GM21360 (cell line): ENCODE measurements at regions not wholly inside any gene's neighbourhood (a gene's known extent, or its start where the extent isn't known, plus 50 kb on each side); places are given as distances from the start of the nearest gene placed in this dataset.

ENCODE experiments used
- ATAC-seq: cut with Tn5 transposase; IDR thresholded peaks from one replicate; pipeline ENCODE4 v1.9.1; 2021; ENCODE audit warnings: mild to moderate bottlenecking, moderate library complexity; ENCODE audit not compliant: unreplicated experiment

DNA sequence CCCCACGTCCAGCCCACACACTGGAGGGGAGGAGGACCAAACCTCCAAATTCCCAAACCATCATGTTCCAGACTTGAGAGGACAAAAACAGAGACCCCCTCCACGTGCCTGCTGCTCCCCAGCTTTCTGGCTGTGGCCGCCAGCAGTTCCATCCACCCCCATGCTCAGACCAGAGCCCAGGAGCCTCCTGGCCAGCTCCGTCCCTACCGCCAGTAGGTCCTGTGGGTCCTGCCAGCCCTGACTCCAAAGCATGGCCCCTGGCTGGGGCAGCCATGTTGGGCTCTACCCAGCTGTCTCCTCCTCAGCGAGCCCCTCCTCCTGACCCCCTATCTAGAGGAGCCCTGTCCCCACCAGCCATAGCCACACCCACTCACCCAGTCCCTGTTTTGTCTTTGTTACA, 227.3 kb upstream of the RTL1 start:
- no peak for ATAC-seq

DNA sequence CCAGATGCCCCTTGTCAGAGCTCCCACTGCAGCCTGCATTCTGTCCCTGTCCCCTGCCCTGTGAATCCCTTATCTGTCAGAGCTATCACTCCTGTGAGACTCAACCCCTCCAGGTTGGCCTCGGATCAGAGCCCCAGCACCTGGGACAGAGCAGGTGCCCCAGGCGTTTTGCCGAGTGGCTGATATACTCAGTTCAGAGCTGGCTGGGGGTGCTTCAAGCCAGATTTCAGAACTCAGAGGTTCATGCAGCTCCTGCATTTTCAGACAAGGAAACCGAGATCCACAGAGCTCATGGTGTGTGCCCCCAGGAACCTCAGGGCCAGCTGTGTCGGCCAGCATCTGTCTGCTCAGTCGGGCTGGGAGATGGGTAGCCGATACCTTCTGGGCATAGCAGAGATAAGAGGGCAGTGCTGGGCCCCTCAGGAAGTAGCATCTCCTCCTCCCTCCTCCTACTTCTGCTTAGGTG, 228.0 kb upstream of the RTL1 start:
- no peak for ATAC-seq

- no peak for ATAC-seq
These were observed 228.6 kb upstream of the RTL1 start for GRCh38 chr14:101132051-101132571.

DNA sequence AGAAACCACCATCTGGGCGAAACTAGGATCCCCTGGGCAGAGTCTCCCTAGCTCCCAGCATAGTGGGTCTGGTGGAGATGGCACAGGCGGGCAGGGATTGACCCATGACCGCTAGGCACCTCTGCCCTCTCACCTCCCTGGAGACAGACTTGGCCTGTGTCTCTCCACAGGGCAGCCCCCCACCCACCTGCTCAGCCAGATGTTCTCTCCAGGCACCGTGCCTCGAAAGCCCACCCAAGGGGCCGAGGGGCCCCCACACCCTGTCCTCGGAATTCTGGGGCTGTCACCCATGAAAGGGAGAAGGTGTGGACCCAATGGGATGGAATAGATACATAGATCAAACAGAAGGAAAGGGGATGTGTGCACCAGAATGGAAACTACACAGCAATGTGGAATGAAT, 229.1 kb upstream of the RTL1 start:
- ATAC-seq, result no peak

GRCh38 chr14:101133068-101133467, 229.5 kb upstream of the RTL1 start:
- no peak for ATAC-seq

GRCh38 chr14:101134161-101134631, 230.7 kb upstream of the RTL1 start:
- no peak for ATAC-seq

GRCh38 chr14:101134851-101135433, 231.4 kb upstream of the RTL1 start:
- ATAC-seq, result no peak

GRCh38 chr14:101135796-101136742, 232.5 kb upstream of the RTL1 start:
- ATAC-seq, result no peak

DNA sequence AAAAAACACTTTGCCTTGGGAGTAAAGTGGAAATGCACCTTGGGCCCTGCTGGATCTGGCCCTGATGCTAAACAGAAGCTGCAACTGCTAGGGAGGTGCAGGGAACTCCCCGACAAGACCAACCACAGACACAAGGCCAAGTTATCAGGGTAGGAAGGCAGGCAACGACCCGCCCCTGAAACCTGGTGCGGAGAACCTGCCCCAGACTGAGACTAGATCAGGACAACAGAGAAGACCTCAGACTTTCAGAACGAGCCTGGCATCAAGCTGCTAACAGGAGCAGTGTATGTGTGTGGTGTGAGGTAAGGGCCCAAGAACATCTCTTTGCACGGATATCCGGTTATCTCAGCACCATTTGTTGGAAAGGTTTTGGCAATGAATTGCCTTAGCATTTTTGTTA, 233.7 kb upstream of the RTL1 start:
- no peak for ATAC-seq

DNA sequence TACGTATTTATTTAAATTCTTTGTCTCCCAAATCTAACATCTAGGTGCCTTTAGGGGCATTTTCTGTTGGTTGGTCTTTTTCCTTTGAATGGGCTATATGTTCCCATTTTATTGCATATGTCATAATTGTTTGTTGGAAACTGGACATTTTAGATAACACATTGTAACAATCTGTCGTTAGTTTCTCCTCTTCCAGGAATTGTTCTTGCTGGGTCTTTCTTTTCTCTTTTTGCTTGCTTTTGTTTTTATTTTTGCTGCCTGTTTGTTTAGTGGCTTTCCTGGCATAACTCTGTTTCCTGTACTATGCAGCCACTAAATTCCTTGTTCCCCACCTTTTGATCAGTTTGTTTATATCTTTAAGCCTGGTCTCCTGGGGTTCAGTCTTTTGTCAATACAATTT, 244.3 kb upstream of the RTL1 start:
- no peak for ATAC-seq

- no peak for ATAC-seq
These were observed 246.6 kb upstream of the RTL1 start for GRCh38 chr14:101150039-101150610.

DNA sequence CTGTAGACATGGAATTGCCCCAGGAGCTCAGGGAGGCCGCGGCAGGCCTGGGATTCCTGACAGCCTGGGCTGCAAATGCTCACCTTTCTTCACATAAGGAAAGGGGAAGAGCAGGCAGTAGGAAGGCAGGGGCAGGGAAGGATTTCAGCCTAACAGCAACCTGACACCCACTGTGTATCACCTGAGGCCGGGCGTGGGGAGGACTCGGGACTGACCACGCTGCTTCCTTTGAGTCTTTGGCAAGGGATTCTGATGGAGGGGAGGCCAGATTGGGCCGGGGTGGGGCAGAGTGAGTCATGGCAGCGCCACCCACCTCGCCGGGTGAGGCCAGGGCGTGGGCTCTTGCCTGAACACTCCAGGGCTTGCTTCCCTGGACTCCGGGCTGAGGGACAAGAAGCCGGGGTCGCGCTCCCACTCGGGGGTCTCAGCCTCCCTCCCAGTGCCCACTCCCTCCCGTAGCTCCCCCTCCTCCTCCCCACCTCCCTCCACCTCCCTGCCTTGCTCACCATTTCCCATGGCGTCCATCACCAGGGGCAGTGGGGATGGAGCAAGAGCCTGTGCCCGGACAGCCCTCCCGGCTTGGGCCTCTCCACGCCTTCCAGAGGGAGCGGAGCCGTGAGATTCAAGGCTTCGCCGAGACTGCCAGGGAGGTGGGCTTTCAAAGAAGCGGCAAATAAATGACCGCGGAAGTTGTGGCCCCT, 247.9 kb upstream of the RTL1 start:
- no peak for ATAC-seq

- ATAC-seq, result no peak
These were observed 248.4 kb upstream of the RTL1 start for GRCh38 chr14:101151927-101152305.

GRCh38 chr14:101152855-101153254, 249.3 kb upstream of the RTL1 start:
- no peak for ATAC-seq

GRCh38 chr14:101153691-101154090, 250.2 kb upstream of the RTL1 start:
- ATAC-seq, result no peak

DNA sequence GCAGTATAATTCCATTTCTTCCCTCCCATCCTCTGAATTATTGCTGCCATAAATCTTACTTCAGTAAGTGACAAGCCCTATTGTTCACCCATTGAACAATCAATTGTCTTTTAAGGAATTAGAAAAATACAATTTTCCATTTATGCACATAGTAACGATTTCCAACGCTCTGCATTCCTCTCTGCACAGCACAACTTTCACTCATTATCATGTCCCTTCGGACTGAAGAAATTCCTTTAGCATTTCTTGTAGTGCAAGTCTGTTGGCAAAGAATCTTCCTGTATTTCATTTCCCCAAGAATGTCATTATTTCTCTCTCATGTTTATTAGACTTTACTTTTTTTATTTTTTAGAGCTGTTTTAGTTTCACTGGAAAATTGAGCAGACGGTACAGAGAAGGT, 252.1 kb upstream of the RTL1 start:
- ATAC-seq, result no peak

GRCh38 chr14:101167428-101167827, 263.9 kb upstream of the RTL1 start:
- ATAC-seq, result no peak

GRCh38 chr14:101169267-101169666, 265.7 kb upstream of the RTL1 start:
- ATAC-seq, result no peak

GRCh38 chr14:101171650-101172049, 268.1 kb upstream of the RTL1 start:
- no peak for ATAC-seq

GRCh38 chr14:101173698-101174521, 270.4 kb upstream of the RTL1 start:
- no peak for ATAC-seq
